Activated CD4-positive, alpha-beta T cell treated with anti-CD3 and anti-CD28 coated beads, Interleukin-2, amount 10 ng/mL, durations not matched to agents 24 days and 14 days (primary cell): ENCODE measurements at regions not wholly inside any gene's neighbourhood (a gene's known extent, or its start where the extent isn't known, plus 50 kb on each side); places are given as distances from the start of the nearest gene placed in this dataset.

Source experiments
- DNase-seq: peaks from one replicate; pipeline ENCODE4 v3.0.0; 2022
- H3K27ac Mint-ChIP-seq: one replicate; pipeline ENCODE4 v1.8.0; 2022; ENCODE audit warnings: mild to moderate bottlenecking, mixed read lengths
- H3K27me3 Mint-ChIP-seq: one replicate; pipeline ENCODE4 v1.8.0; 2022; ENCODE audit warnings: mixed read lengths
- H3K36me3 Mint-ChIP-seq: one replicate; pipeline ENCODE4 v1.8.0; 2022; ENCODE audit warnings: low read depth, mild to moderate bottlenecking, mixed read lengths
- H3K4me1 Mint-ChIP-seq: one replicate; pipeline ENCODE4 v1.8.0; 2021; ENCODE audit warnings: mixed read lengths
- H3K4me3 Mint-ChIP-seq: one replicate; pipeline ENCODE4 v1.8.0; 2022; ENCODE audit warnings: mild to moderate bottlenecking, moderate library complexity, mixed read lengths
- H3K9me3 Mint-ChIP-seq: one replicate; pipeline ENCODE4 v1.8.0; 2021; ENCODE audit warnings: mixed read lengths
- intact Hi-C: fragments of 100-400 bp; cut with micrococcal nuclease; formaldehyde crosslinking; loops from one replicate; pipeline ENCODE4 v1.15.1; 2023

DNA sequence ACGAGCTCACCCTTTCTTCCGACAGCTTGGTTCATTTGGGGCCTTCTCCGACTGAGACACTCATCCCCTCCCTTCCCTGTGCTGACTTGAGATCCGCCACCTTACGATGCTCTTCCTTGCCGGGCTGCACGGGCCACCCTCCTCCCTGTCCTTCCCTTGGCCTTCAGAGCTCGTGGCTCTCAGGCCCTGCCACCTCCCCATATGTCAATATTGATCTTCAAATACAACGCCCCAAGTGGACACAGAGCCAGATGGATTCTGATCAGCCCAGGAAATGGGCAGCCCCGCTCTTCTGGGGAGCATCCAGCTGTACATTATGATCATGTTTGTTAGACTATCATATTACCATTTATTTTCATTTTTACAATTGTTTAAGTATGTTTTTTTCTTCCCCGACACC is 812.8 kb downstream of the TBC1D22A start:
- no peak for DNase-seq
- Mint-ChIP-seq H3K4me3 (no peak overlapping the region), H3K27ac (no peak overlapping the region), H3K27me3 (no peaks in the 10 kb centered on the region), H3K4me1 (no peaks in the 10 kb centered on the region), H3K36me3 (no peaks in the 10 kb centered on the region), H3K9me3 (no peaks in the 10 kb centered on the region)
- intact Hi-C loops: no loop called here

DNA sequence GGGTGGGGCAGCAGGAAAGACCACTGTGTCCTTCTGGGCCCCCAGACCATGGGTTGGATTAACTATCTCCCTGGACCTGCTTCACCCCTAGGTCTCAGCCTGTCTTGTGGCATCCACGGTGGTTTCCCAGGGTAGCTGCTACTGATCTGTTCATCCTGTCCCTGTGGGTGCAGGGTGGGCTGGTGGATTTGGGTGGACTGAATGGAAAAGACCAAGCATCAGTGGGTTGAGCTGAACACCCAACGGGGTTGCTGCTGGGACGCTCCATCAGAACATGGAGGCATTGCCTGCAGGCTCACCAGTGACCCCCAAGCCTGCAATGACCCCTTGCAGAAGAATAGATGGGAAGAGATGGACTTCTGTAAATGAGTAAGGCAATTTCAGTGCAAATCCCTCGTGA is 812.1 kb downstream of the TBC1D22A start:
- H3K27ac Mint-ChIP-seq: no peak overlapping the region
- H3K4me3 Mint-ChIP-seq: no peak overlapping the region
- H3K4me1 Mint-ChIP-seq: no peaks in the 10 kb centered on the region
- H3K9me3 Mint-ChIP-seq: no peaks in the 10 kb centered on the region
- no peaks in the 10 kb centered on the region for H3K36me3 Mint-ChIP-seq
- DNase-seq: no peak
- no peaks in the 10 kb centered on the region for H3K27me3 Mint-ChIP-seq
- intact Hi-C loops: no loop called here

DNA sequence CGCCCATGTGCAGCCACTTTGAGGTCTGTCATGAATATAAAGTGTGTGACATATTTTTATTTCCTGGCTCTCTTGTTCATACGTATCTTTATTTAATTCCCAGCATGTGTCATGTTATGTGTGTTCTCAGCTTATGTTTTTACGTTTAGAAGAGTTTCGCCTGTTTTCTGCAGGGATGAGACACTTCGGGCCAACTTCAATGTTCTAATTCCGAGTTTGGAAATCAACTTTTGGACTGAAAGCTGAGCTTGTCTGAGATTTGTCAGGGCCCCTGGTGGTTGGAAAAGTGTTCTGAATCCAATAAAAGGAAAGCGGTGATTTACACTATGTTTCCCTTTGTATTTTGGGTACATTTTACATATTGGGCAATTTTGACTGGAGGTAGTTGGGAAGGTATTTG is 810.7 kb downstream of the TBC1D22A start:
- H3K9me3 Mint-ChIP-seq: no peaks in the 10 kb centered on the region
- H3K4me1 Mint-ChIP-seq: no peaks in the 10 kb centered on the region
- H3K4me3 Mint-ChIP-seq: no peak overlapping the region
- intact Hi-C loops: no loop called here
- H3K27ac Mint-ChIP-seq: no peak overlapping the region
- DNase-seq: no peak
- no peaks in the 10 kb centered on the region for H3K36me3 Mint-ChIP-seq
- no peaks in the 10 kb centered on the region for H3K27me3 Mint-ChIP-seq

DNA sequence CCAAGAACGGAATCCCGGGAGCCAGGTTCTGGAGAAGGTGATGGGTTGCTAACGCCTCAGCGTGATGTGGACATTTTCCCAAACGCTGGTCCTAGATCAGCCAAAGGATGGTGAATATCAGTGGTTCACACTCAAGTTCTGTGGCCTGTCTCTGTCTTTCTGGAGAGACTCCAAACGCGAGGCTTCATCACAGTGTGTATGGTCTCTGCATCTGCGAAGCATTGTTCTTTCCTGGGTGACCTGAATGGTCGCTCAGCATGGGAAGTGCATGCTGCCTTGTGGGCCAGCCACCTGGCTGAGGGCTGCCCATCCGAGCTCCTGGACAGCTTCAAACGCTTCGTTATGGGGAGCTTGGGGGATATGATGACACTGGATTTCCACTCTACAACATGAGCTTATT is 810.0 kb downstream of the TBC1D22A start:
- Mint-ChIP-seq H3K4me3 (no peak overlapping the region), H3K27ac (no peak overlapping the region), H3K27me3 (no peaks in the 10 kb centered on the region), H3K36me3 (no peaks in the 10 kb centered on the region), H3K9me3 (no peaks in the 10 kb centered on the region), H3K4me1 (no peaks in the 10 kb centered on the region)
- intact Hi-C loops: no loop called here
- DNase-seq: no peak

DNA sequence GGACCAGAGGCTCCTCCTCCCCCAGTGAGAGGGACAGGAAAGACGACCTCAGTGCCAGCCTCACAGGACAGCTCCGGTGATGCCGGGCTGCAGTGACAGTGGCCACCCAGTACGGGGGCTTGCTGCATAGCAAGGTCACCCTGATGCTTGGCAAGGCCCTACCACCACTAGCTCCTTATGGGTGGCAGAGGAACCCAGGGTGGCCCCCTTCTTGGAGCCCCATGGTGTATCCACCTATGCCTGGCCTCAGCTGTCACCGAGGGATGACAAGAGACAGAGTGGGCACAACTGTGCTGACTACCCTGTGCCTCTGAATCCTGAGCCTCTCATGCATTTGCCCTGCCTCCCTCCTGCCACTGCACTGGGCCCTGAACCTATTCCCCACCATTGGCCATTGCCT is 809.2 kb downstream of the TBC1D22A start:
- H3K27ac Mint-ChIP-seq: no peak overlapping the region
- no peak overlapping the region for H3K4me3 Mint-ChIP-seq
- H3K9me3 Mint-ChIP-seq: no peaks in the 10 kb centered on the region
- intact Hi-C loops: no loop called here
- H3K4me1 Mint-ChIP-seq: no peaks in the 10 kb centered on the region
- DNase-seq: no peak
- H3K36me3 Mint-ChIP-seq: no peaks in the 10 kb centered on the region
- H3K27me3 Mint-ChIP-seq: no peaks in the 10 kb centered on the region

DNA sequence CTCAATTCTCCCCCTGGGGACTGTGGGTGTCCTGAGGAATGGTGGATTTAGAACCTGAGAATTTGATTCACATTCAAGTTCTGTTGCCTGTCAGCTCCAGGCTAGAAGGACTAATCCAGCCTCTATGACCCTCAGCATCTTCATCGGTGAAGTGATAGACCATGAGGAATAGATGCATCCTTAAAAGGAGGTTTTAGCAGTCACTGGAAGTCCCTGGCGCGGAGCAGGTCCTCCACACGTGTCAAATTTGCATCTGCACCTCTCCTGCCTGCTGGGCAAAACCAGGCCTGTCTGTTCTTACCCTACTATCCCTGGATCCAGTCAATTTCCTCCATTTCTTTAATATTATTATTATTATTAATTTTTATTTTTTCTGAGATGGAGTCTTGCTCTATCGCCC is 808.4 kb downstream of the TBC1D22A start:
- Mint-ChIP-seq H3K27me3 (no peaks in the 10 kb centered on the region), H3K36me3 (no peaks in the 10 kb centered on the region), H3K4me3 (no peak overlapping the region), H3K9me3 (no peaks in the 10 kb centered on the region), H3K27ac (no peak overlapping the region), H3K4me1 (no peaks in the 10 kb centered on the region)
- intact Hi-C loops: no loop called here
- no peak for DNase-seq

DNA sequence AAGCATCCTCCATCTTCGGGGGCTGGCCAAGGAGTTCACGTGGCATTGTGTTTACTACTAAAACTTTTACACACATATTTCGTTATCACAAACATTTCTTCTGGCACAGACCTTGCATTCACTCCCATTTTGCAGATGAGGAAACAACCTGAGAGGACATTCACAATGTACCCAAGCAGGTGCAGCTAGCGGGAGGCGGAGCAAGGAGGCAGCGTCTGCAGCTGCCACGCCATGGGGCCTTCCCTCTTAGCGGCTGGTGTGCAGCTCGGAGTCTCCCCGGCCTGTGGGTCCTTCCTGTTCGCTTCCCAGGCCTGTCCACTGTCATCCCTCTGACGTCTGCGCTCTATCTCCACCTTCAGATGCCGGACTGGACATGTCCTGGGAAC is 807.8 kb downstream of the TBC1D22A start:
- no peak overlapping the region for H3K27ac Mint-ChIP-seq
- DNase-seq: no peak
- intact Hi-C loops: no loop called here
- no peaks in the 10 kb centered on the region for H3K27me3 Mint-ChIP-seq
- H3K4me3 Mint-ChIP-seq: no peak overlapping the region
- no peaks in the 10 kb centered on the region for H3K36me3 Mint-ChIP-seq
- no peaks in the 10 kb centered on the region for H3K9me3 Mint-ChIP-seq
- no peaks in the 10 kb centered on the region for H3K4me1 Mint-ChIP-seq

DNA sequence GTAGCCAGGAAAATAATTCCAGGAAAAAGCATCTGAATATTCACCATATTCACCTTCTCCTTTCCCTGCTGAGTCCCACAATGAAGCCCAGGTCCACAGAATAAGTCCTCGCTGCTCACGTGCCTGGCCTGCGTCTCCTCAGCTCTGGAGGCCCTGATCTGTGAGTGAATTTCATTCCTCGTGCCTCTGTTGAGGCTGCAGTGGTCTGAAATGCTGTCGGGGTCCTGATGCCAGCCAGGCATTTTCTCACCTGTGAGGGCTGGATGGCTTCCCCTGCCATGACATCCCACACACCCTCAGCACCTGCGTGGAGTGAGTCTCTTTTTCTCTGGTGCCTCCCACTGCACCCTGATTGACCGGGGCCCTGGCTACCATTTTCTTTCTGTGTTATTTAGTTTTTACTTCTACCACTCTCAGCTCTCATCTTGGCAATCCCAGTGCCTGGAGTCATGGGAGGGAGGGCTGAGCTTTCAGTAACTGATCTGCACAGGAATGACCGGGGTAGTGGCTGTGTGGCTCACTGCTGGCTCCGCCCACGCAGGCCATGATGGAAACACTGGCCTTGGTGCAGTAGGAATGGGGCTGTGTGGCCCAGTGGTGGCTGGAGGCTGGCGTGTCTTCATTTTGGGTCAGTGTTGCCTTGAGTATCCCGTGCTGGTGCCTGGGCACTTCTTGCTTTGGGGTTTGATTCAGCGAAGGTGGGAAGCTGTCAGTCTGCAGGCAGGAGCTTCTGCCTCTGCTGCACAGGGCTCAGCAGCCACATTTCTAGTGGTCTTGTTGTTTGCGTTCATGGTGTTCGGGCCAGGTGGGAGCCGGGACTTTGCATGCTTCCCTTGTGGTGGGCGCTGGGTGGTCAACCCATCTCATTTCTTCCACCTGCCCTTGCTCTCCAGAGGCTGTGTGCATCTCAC is 807.2 kb downstream of the TBC1D22A start:
- no peak for DNase-seq
- no peak overlapping the region for H3K4me3 Mint-ChIP-seq
- H3K36me3 Mint-ChIP-seq: no peaks in the 10 kb centered on the region
- H3K27ac Mint-ChIP-seq: no peak overlapping the region
- H3K27me3 Mint-ChIP-seq: no peaks in the 10 kb centered on the region
- H3K4me1 Mint-ChIP-seq: no peaks in the 10 kb centered on the region
- intact Hi-C loops: no loop called here
- H3K9me3 Mint-ChIP-seq: no peaks in the 10 kb centered on the region

- no peaks in the 10 kb centered on the region for H3K36me3 Mint-ChIP-seq
- H3K9me3 Mint-ChIP-seq: no peaks in the 10 kb centered on the region
- H3K27me3 Mint-ChIP-seq: no peaks in the 10 kb centered on the region
- no peaks in the 10 kb centered on the region for H3K4me1 Mint-ChIP-seq
- DNase-seq: no peak
- intact Hi-C loops: no loop called here
- H3K4me3 Mint-ChIP-seq: no peak overlapping the region
- no peak overlapping the region for H3K27ac Mint-ChIP-seq
Measured at GRCh38 chr22:47568700-47569099, 806.2 kb downstream of the TBC1D22A start.

GRCh38 chr22:47567126-47568090 is 805.0 kb downstream of the TBC1D22A start:
- H3K9me3 Mint-ChIP-seq: no peaks in the 10 kb centered on the region

GRCh38 chr22:47566491-47566890 is 804.0 kb downstream of the TBC1D22A start:
- Mint-ChIP-seq H3K27ac (no peak overlapping the region), H3K4me3 (no peak overlapping the region), H3K4me1 (no peaks in the 10 kb centered on the region), H3K27me3 (no peaks in the 10 kb centered on the region), H3K36me3 (no peaks in the 10 kb centered on the region), H3K9me3 (no peaks in the 10 kb centered on the region)
- DNase-seq: no peak
- intact Hi-C loops: no loop called here

More at GRCh38 chr22:47567126-47568090, 805.0 kb downstream of the TBC1D22A start:
- no peaks in the 10 kb centered on the region for H3K27me3 Mint-ChIP-seq
- H3K27ac Mint-ChIP-seq: no peak overlapping the region
- DNase-seq: no peak
- intact Hi-C loops: no loop called here
- H3K4me1 Mint-ChIP-seq: no peaks in the 10 kb centered on the region
- no peak overlapping the region for H3K4me3 Mint-ChIP-seq
- no peaks in the 10 kb centered on the region for H3K36me3 Mint-ChIP-seq

- no peaks in the 10 kb centered on the region for H3K9me3 Mint-ChIP-seq
- intact Hi-C loops: no loop called here
- no peaks in the 10 kb centered on the region for H3K4me1 Mint-ChIP-seq
- no peak overlapping the region for H3K4me3 Mint-ChIP-seq
- H3K27me3 Mint-ChIP-seq: no peaks in the 10 kb centered on the region
- DNase-seq: no peak
- H3K36me3 Mint-ChIP-seq: no peaks in the 10 kb centered on the region
- H3K27ac Mint-ChIP-seq: no peak overlapping the region
Measured at GRCh38 chr22:47565607-47566006, 803.2 kb downstream of the TBC1D22A start.

- H3K4me3 Mint-ChIP-seq: no peak overlapping the region
- no peaks in the 10 kb centered on the region for H3K4me1 Mint-ChIP-seq
- H3K9me3 Mint-ChIP-seq: no peaks in the 10 kb centered on the region
- H3K27ac Mint-ChIP-seq: no peak overlapping the region
- no peaks in the 10 kb centered on the region for H3K27me3 Mint-ChIP-seq
- DNase-seq: no peak
- intact Hi-C loops: no loop called here
- no peaks in the 10 kb centered on the region for H3K36me3 Mint-ChIP-seq
Measured at GRCh38 chr22:47564651-47565434, 802.4 kb downstream of the TBC1D22A start.

- no peaks in the 10 kb centered on the region for H3K36me3 Mint-ChIP-seq
- DNase-seq: no peak
- no peak overlapping the region for H3K27ac Mint-ChIP-seq
- H3K4me3 Mint-ChIP-seq: no peak overlapping the region
- no peaks in the 10 kb centered on the region for H3K27me3 Mint-ChIP-seq
- H3K9me3 Mint-ChIP-seq: no peaks in the 10 kb centered on the region
- no peaks in the 10 kb centered on the region for H3K4me1 Mint-ChIP-seq
- intact Hi-C loops: no loop called here
Measured at GRCh38 chr22:47564158-47564450, 801.7 kb downstream of the TBC1D22A start.
